ENCODE measurements at regions not wholly inside any gene's neighbourhood (a gene's known extent, or its start where the extent isn't known, plus 50 kb on each side); places are given as distances from the start of the nearest gene placed in this dataset.

- TF ChIP-seq CTCF (IDR thresholded peaks at IDR 0.05; ENCODE audit: low read depth, low read length) (no peak), EZH2phosphoT487 (IDR thresholded peaks at IDR 0.05; ENCODE audit: low read depth) (no peak)
Observed at GRCh38 chr4:159762672-159763071, 659.8 kb downstream of the RAPGEF2 start.

All from OCI-LY3 (cell line).